IMR-90 (cell line): ENCODE measurements at regions not wholly inside any gene's neighbourhood (a gene's known extent, or its start where the extent isn't known, plus 50 kb on each side); places are given as distances from the start of the nearest gene placed in this dataset.

Source experiments
- ATAC-seq: fragments of 200-7000 bp; cut with Tn5 transposase; 2 replicates; pipeline ENCODE4 v1.9.1; 2020; ENCODE audit warnings: low read depth, mild to moderate bottlenecking, moderate library complexity
- BruUV-seq: library from RNA; stranded (reverse); fragments of 400-500 nt; replicated peaks from 2 replicates; lab custom pipeline; 2021; lab: Mats Ljungman, UMichigan
- CTCF ChIA-PET: fragments of 300-600 bp; formaldehyde crosslinking; extraction: SDS; loops from one replicate; lab custom pipeline; 2021; ENCODE audit warnings: antibody characterized with exemption; lab: Yijun Ruan, JAX
- POLR2A ChIA-PET: fragments of 300-600 bp; sonication (Branson Sonifier 250); formaldehyde crosslinking; loops from one replicate; lab custom pipeline; 2022; ENCODE audit warnings: antibody characterized with exemption; ENCODE audit not compliant: unreplicated experiment; lab: Charles Lee
- DNase-seq: peaks from one replicate; pipeline ENCODE4 v3.0.0; 2013
- H2AFZ ChIP-seq: replicated peaks from 2 replicates; pipeline ENCODE3; 2013; ENCODE audit warnings: low read length, mild to moderate bottlenecking; ENCODE audit not compliant: poor library complexity
- H2AK5ac ChIP-seq: 2 replicates; pipeline ENCODE4 v1.6.1; 2013; ENCODE audit warnings: low read depth, low read length, inconsistent platforms
- H2AK9ac ChIP-seq: replicated peaks from 2 replicates; pipeline ENCODE3; 2013; ENCODE audit warnings: mild to moderate bottlenecking, low read depth, low read length, moderate library complexity; ENCODE audit not compliant: poor library complexity
- H2BK120ac ChIP-seq: 2 replicates; pipeline ENCODE4 v1.6.1; 2013; ENCODE audit warnings: low read depth, low read length, inconsistent platforms
- H2BK15ac ChIP-seq: 3 replicates; pipeline ENCODE4 v1.6.1; 2013; ENCODE audit warnings: low read depth, low read length, inconsistent platforms
- H2BK20ac ChIP-seq: 2 replicates; pipeline ENCODE4 v1.6.1; 2013; ENCODE audit warnings: low read depth, mild to moderate bottlenecking, inconsistent platforms, low read length, moderate library complexity
- H2BK5ac ChIP-seq: 2 replicates; pipeline ENCODE4 v1.6.1; 2013; ENCODE audit warnings: mild to moderate bottlenecking, low read depth, low read length, inconsistent platforms; ENCODE audit not compliant: poor library complexity, severe bottlenecking
- H3K14ac ChIP-seq: replicated peaks from 2 replicates; pipeline ENCODE4 v1.6.1; 2013; ENCODE audit warnings: low read depth, low read length, inconsistent platforms
- H3K18ac ChIP-seq: 2 replicates; pipeline ENCODE4 v1.6.1; 2013; ENCODE audit warnings: low read depth, low read length, control low read depth
- H3K23ac ChIP-seq: 2 replicates; pipeline ENCODE4 v1.6.1; 2013; ENCODE audit warnings: low read depth, low read length, inconsistent platforms
- H3K27ac ChIP-seq: 2 replicates; pipeline ENCODE4 v1.5.1; 2013; ENCODE audit warnings: mild to moderate bottlenecking, control low read depth, low read length; ENCODE audit not compliant: insufficient read depth
- H3K27me3 ChIP-seq: 2 replicates; pipeline ENCODE4 v1.6.1; 2013; ENCODE audit warnings: low read length; ENCODE audit not compliant: control insufficient read depth, insufficient read depth
- H3K36me3 ChIP-seq: 2 replicates; pipeline ENCODE4 v1.6.1; 2013; ENCODE audit warnings: low read length, mixed read lengths; ENCODE audit not compliant: control insufficient read depth, insufficient read depth
- H3K4ac ChIP-seq: 2 replicates; pipeline ENCODE4 v1.6.1; 2013; ENCODE audit warnings: low read depth, low read length, inconsistent platforms
- H3K4me1 ChIP-seq: 2 replicates; pipeline ENCODE4 v1.6.1; 2013; ENCODE audit warnings: low read length, mixed read lengths; ENCODE audit not compliant: control insufficient read depth, insufficient read depth
- H3K4me2 ChIP-seq: 2 replicates; pipeline ENCODE4 v1.6.1; 2013; ENCODE audit warnings: low read depth, mild to moderate bottlenecking, control low read depth, low read length, moderate library complexity
- H3K4me3 ChIP-seq: 2 replicates; pipeline ENCODE4 v1.5.1; 2013; ENCODE audit warnings: low read depth, mild to moderate bottlenecking, control low read depth, low read length, moderate library complexity; ENCODE audit not compliant: insufficient read depth
- H3K56ac ChIP-seq: 2 replicates; pipeline ENCODE4 v1.6.1; 2013; ENCODE audit warnings: low read length, inconsistent platforms; ENCODE audit not compliant: insufficient read depth; ENCODE audit errors: extremely low read depth
- H3K79me1 ChIP-seq, 2 experiments: 2 replicates each; pipeline ENCODE4 v1.6.1; 2013; ENCODE audit warnings: low read length in 2 of 2, inconsistent platforms in 1 of 2, low read depth in 1 of 2
- H3K9ac ChIP-seq: 2 replicates; pipeline ENCODE4 v1.6.1; 2013; ENCODE audit warnings: low read depth, low read length, control low read depth
- H3K9me1 ChIP-seq: 2 replicates; pipeline ENCODE4 v1.6.1; 2013; ENCODE audit warnings: low read length, inconsistent platforms; ENCODE audit not compliant: insufficient read depth
- H3K9me3 ChIP-seq: 2 replicates; pipeline ENCODE4 v1.6.1; 2013; ENCODE audit warnings: low read length; ENCODE audit not compliant: control insufficient read depth, insufficient read depth
- H4K20me1 ChIP-seq: 2 replicates; pipeline ENCODE4 v1.6.1; 2013; ENCODE audit warnings: low read length, inconsistent platforms; ENCODE audit not compliant: insufficient read depth
- H4K5ac ChIP-seq: 2 replicates; pipeline ENCODE4 v1.6.1; 2013; ENCODE audit warnings: mild to moderate bottlenecking, low read depth, low read length, control low read depth
- H4K8ac ChIP-seq, 2 experiments: 2 replicates each; pipeline ENCODE4 v1.6.1; 2013; ENCODE audit warnings: low read depth in 2 of 2, low read length in 2 of 2, control low read depth in 1 of 2, inconsistent platforms in 1 of 2
- H4K91ac ChIP-seq: 2 replicates; pipeline ENCODE4 v1.6.1; 2013; ENCODE audit warnings: low read depth, low read length, inconsistent platforms; ENCODE audit not compliant: insufficient read depth
- BHLHE40 ChIP-seq: fragments of 150-350 bp; IDR thresholded peaks from 2 replicates; pipeline ENCODE4 v1.6.1; 2016; ENCODE audit warnings: mild to moderate bottlenecking, low read depth, low read length
- CEBPB ChIP-seq: IDR thresholded peaks from 2 replicates; pipeline ENCODE4 v1.6.1; 2012; ENCODE audit warnings: low read depth, low read length, improper control_type of control experiment
- CHD1 ChIP-seq: IDR thresholded peaks from 2 replicates; pipeline ENCODE4 v1.6.1; 2012; ENCODE audit warnings: low read depth, low read length, improper control_type of control experiment
- FOS ChIP-seq: fragments of 150-350 bp; IDR thresholded peaks from 2 replicates; pipeline ENCODE4 v1.6.1; 2016; ENCODE audit warnings: low read depth, low read length
- MAFK ChIP-seq: IDR thresholded peaks from 2 replicates; pipeline ENCODE4 v1.6.1; 2012; ENCODE audit warnings: low read depth, low read length, improper control_type of control experiment
- MAZ ChIP-seq: IDR thresholded peaks from 2 replicates; pipeline ENCODE4 v1.6.1; 2012; ENCODE audit warnings: low read depth, mild to moderate bottlenecking, low read length, improper control_type of control experiment, moderate library complexity, borderline replicate concordance
- MXI1 ChIP-seq: IDR thresholded peaks from 2 replicates; pipeline ENCODE4 v1.6.1; 2012; ENCODE audit warnings: low read depth, mild to moderate bottlenecking, low read length, moderate library complexity, borderline replicate concordance
- NFE2L2 ChIP-seq: fragments of 150-350 bp; IDR thresholded peaks from 2 replicates; pipeline ENCODE4 v1.6.1; 2016; ENCODE audit warnings: low read depth, mild to moderate bottlenecking, low read length
- POLR2A ChIP-seq: IDR thresholded peaks from 2 replicates; pipeline ENCODE4 v1.6.1; 2012; ENCODE audit warnings: mild to moderate bottlenecking, low read depth, low read length
- RAD21 ChIP-seq: IDR thresholded peaks from 2 replicates; pipeline ENCODE4 v1.6.1; 2012; ENCODE audit warnings: low read length, improper control_type of control experiment
- RCOR1 ChIP-seq: IDR thresholded peaks from 2 replicates; pipeline ENCODE4 v1.6.1; 2012; ENCODE audit warnings: mild to moderate bottlenecking, low read length, improper control_type of control experiment; ENCODE audit not compliant: insufficient replicate concordance
- RFX5 ChIP-seq: IDR thresholded peaks from 2 replicates; pipeline ENCODE4 v1.8.0; 2012; ENCODE audit warnings: low read depth, mild to moderate bottlenecking, low read length, moderate library complexity
- SMC3 ChIP-seq: fragments of 150-350 bp; IDR thresholded peaks from 2 replicates; pipeline ENCODE4 v1.6.1; 2016; ENCODE audit warnings: low read depth, mild to moderate bottlenecking, antibody characterized with exemption, low read length, moderate library complexity
- USF2 ChIP-seq: fragments of 150-350 bp; IDR thresholded peaks from 2 replicates; pipeline ENCODE4 v1.6.1; 2017; ENCODE audit warnings: mild to moderate bottlenecking, antibody characterized with exemption, low read length, low read depth
- WGBS, 2 experiments: methylation state at CpG; one replicate each; pipeline versions ENCODE4 v1.1.5 to v1.1.7; 2013; ENCODE audit warnings: missing lambda C conversion rate in 2 of 2; ENCODE audit not compliant: insufficient read length in 1 of 2; ENCODE audit errors: extremely low coverage in 2 of 2; 5-methylcytosine and 5-hydroxymethylcytosine counted together
- dilution Hi-C: fragments of 300-500 bp; cut with HindIII; formaldehyde crosslinking; loops from one replicate; pipeline ENCODE4 v1.14.3; 2018; ENCODE audit warnings: low sequenced_read_pairs; ENCODE audit not compliant: unreplicated experiment
- in situ Hi-C: fragments of 300-500 bp; cut with MboI; formaldehyde crosslinking; loops from 3 replicates; pipeline ENCODE4 v1.14.3; 2019; ENCODE audit warnings: low sequenced_read_pairs, inconsistent platforms, mixed read lengths
- intact Hi-C: fragments of 100-400 bp; cut with micrococcal nuclease; formaldehyde crosslinking; loops from 2 replicates; pipeline ENCODE4 v1.10.0; 2022
- TF ChIP-seq, protein P1 (sequence below): fragments of 150-350 bp; IDR thresholded peaks from 2 replicates; pipeline ENCODE4 v1.6.1; 2016; ENCODE audit warnings: low read depth, mild to moderate bottlenecking, low read length, moderate library complexity, borderline replicate concordance
- TF ChIP-seq, protein P2 (sequence below): conservative IDR thresholded peaks from 2 replicates; pipeline ENCODE4 v1.5.1; 2012; ENCODE audit warnings: mild to moderate bottlenecking, low read depth, low read length, improper control_type of control experiment

DNA sequence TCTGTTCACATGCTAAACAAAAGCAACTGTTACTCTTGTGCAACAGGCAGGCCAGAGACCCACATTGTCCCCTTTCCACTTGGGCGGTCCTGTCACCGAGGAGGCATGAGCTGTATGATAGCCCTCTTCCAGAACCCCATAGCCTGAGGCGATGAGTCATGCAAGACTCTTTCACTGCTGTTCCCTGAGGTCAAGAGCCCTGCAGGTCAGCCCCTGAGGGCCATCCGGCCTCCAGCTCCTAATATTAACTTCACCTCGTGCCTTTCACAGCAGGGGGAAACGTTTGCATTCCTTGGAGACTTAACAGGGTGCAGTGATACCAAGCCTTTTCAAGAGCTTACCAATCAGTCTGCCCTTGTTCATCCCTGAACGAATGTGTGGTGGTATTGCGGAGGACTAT is 253.3 kb upstream of the ECI2 start:
- no peaks in the 10 kb centered on the region for H4K20me1 ChIP-seq
- H2BK20ac ChIP-seq: no peak overlapping the region
- no peak overlapping the region for H3K18ac ChIP-seq
- CTCF ChIA-PET: interaction anchor here (0.8 kb wide), 1 partner anchor 15 kb away, joined by 3 read pairs; no protein-coding TSS in a partner anchor
- H3K56ac ChIP-seq: no peak overlapping the region
- ATAC-seq: no peak
- H3K9me3 ChIP-seq: peaks cover 15% of the 10 kb centered on the region
- H3K79me1 ChIP-seq: no peaks in the 10 kb centered on the region
- no peak overlapping the region for H2BK120ac ChIP-seq
- H3K9me1 ChIP-seq: no peaks in the 10 kb centered on the region
- in situ Hi-C loops: no loop called here
- no CpG with 5 or more reads among the region's 8 CpGs for WGBS, 2 experiments
- no peak overlapping the region for H3K14ac ChIP-seq
- H3K9ac ChIP-seq: no peak overlapping the region
- BruUV-seq: no TSS peak
- no peak overlapping the region for H4K5ac ChIP-seq
- dilution Hi-C loops: no loop called here
- intact Hi-C loops: no loop called here
- H3K36me3 ChIP-seq: no peaks in the 10 kb centered on the region
- no peak overlapping the region for H3K4ac ChIP-seq
- H2AK5ac ChIP-seq: no peak overlapping the region
- no peak overlapping the region for H2BK5ac ChIP-seq
- H2AFZ ChIP-seq: no peak overlapping the region
- no peak overlapping the region for H2AK9ac ChIP-seq
- POLR2A ChIA-PET: no interaction called here
- H2BK15ac ChIP-seq: no peak overlapping the region
- H3K4me1 ChIP-seq: no peaks in the 10 kb centered on the region
- no peak overlapping the region for H3K27ac ChIP-seq
- no peak overlapping the region for H4K8ac ChIP-seq
- no peak overlapping the region for H4K91ac ChIP-seq
- H3K27me3 ChIP-seq: no peaks in the 10 kb centered on the region
- H3K4me3 ChIP-seq: no peak overlapping the region
- DNase-seq: no peak
- no peak for TF ChIP-seq POLR2A
- TF ChIP-seq FOS: no peak
- TF ChIP-seq SMC3: no peak
- no peak for TF ChIP-seq MAZ
- no peak for TF ChIP-seq NFE2L2
- TF ChIP-seq, protein P1, sequence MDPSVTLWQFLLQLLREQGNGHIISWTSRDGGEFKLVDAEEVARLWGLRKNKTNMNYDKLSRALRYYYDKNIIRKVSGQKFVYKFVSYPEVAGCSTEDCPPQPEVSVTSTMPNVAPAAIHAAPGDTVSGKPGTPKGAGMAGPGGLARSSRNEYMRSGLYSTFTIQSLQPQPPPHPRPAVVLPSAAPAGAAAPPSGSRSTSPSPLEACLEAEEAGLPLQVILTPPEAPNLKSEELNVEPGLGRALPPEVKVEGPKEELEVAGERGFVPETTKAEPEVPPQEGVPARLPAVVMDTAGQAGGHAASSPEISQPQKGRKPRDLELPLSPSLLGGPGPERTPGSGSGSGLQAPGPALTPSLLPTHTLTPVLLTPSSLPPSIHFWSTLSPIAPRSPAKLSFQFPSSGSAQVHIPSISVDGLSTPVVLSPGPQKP: no peak
- no peak for TF ChIP-seq RCOR1
- TF ChIP-seq MAFK: no peak
- TF ChIP-seq RAD21: no peak
- TF ChIP-seq RFX5: no peak
- TF ChIP-seq CHD1: no peak
- no peak for TF ChIP-seq CEBPB
- no peak for TF ChIP-seq BHLHE40
- TF ChIP-seq, protein P2, sequence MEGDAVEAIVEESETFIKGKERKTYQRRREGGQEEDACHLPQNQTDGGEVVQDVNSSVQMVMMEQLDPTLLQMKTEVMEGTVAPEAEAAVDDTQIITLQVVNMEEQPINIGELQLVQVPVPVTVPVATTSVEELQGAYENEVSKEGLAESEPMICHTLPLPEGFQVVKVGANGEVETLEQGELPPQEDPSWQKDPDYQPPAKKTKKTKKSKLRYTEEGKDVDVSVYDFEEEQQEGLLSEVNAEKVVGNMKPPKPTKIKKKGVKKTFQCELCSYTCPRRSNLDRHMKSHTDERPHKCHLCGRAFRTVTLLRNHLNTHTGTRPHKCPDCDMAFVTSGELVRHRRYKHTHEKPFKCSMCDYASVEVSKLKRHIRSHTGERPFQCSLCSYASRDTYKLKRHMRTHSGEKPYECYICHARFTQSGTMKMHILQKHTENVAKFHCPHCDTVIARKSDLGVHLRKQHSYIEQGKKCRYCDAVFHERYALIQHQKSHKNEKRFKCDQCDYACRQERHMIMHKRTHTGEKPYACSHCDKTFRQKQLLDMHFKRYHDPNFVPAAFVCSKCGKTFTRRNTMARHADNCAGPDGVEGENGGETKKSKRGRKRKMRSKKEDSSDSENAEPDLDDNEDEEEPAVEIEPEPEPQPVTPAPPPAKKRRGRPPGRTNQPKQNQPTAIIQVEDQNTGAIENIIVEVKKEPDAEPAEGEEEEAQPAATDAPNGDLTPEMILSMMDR: no peak
- TF ChIP-seq USF2: no peak
- no peak for TF ChIP-seq MXI1
- no peak overlapping the region for H3K4me2 ChIP-seq
- H3K23ac ChIP-seq: no peak overlapping the region
